ENCODE measurements at regions not wholly inside any gene's neighbourhood (a gene's known extent, or its start where the extent isn't known, plus 50 kb on each side); places are given as distances from the start of the nearest gene placed in this dataset.

DNA sequence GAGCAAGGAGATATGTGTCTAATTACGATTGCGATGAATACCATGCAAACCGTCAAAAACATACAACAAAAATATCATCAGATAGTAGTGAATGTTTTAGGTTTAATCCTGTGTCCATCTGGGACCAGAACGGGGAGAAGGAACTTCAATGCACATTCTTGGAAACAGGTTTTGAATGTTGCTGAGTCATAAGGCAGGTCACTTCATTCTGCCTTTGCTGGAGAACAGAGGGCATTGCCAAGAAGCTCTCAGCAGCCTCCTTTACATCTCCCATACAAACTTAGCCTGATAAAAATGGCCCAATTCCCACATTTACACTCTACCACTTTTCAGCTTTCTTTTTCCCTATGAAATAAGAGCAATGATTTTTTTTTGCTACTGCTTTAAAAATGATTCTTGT lies 78.0 kb upstream of the KCNJ6 start:
- no peak for ATAC-seq
- 62 to 75% (median 72%) methylated on average over 4 of the region's 4 CpGs for WGBS, 4 donors

DNA sequence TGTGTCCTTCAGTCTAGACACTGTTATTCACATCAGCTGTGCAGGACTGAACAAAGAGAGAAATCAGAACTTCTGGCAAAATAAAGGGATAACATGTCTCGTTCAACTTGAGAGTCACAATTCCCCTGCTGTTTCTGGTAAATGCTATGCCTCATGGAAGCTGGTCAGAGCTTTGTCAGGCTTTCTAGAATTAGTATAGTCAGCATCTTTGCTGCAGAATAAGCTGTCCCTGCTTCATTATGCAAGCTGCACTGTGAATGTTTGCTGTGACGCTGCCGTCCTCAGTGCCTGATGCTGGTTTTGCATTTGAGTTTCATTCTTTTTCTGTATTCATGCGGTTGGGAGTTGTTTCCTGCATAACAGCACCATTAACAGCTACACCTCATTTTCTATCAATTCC lies 96.4 kb upstream of the KCNJ6 start:
- ATAC-seq (no peak), DNase-seq (no peak)
- intact Hi-C loops (cut with DNase I): loop anchor here in 1 of 10 donors (10.0 kb wide), 1 partner anchor 808 kb away; no protein-coding TSS in a partner anchor
- Histone ChIP-seq H3K27ac (no peak overlapping the region), H3K36me3 (no peaks in the 10 kb centered on the region), H3K4me1 (no peaks in the 10 kb centered on the region), H3K9me3 (peaks cover 0 to 6% (median 0%) of the 10 kb centered on the region in 12 donors), H3K27me3 (no peaks in the 10 kb centered on the region), H3K4me3 (no peak overlapping the region)
- WGBS, 4 donors: 70 to 75% (median 72%) methylated on average over 4 of the region's 4 CpGs
- TF ChIP-seq, protein P1, sequence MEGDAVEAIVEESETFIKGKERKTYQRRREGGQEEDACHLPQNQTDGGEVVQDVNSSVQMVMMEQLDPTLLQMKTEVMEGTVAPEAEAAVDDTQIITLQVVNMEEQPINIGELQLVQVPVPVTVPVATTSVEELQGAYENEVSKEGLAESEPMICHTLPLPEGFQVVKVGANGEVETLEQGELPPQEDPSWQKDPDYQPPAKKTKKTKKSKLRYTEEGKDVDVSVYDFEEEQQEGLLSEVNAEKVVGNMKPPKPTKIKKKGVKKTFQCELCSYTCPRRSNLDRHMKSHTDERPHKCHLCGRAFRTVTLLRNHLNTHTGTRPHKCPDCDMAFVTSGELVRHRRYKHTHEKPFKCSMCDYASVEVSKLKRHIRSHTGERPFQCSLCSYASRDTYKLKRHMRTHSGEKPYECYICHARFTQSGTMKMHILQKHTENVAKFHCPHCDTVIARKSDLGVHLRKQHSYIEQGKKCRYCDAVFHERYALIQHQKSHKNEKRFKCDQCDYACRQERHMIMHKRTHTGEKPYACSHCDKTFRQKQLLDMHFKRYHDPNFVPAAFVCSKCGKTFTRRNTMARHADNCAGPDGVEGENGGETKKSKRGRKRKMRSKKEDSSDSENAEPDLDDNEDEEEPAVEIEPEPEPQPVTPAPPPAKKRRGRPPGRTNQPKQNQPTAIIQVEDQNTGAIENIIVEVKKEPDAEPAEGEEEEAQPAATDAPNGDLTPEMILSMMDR (IDR thresholded peaks at IDR 0.05): no peak
- TF ChIP-seq POLR2A (IDR thresholded peaks at IDR 0.05): no peak

More for the DNA sequence above, 78.0 kb upstream of the KCNJ6 start:
- TF ChIP-seq POLR2A (IDR thresholded peaks at IDR 0.05): no peak
- TF ChIP-seq, protein P1 (IDR thresholded peaks at IDR 0.05): no peak
- Histone ChIP-seq H3K4me1 (no peaks in the 10 kb centered on the region), H3K27me3 (peaks cover 0 to 3% (median 0%) of the 10 kb centered on the region in 9 donors), H3K4me3 (no peak overlapping the region), H3K36me3 (no peaks in the 10 kb centered on the region), H3K9me3 (no peaks in the 10 kb centered on the region), H3K27ac (no peak overlapping the region)
- DNase-seq: no peak
- intact Hi-C loops (cut with DNase I): no loop called here

DNA sequence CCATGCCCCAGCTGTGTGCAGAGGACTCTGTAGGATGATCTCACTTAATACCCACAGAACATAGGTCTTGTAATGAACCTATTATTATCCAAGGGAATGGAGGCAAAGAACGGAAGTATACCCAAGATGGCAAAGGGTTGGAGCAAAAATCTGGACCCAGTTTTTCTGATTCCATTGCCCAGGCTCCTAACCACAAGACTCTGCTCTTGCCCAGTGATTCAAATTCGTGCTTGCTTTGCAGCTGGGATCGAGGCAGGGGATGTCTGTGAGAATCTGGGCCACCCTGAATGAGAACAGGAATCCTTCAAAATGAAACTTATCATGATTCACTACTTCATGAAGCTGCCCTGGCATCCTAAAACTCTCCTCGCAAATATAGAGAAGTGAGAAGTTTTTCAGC lies 97.5 kb upstream of the KCNJ6 start:
- no peaks in the 10 kb centered on the region for H3K9me3 ChIP-seq
- 64 to 76% (median 69%) methylated on average over 4 of the region's 4 CpGs for WGBS, 4 donors
- intact Hi-C loops (cut with DNase I): loop anchor here in 1 of 10 donors (10.0 kb wide), 1 partner anchor 809 kb away; no protein-coding TSS in a partner anchor
- ATAC-seq (no peak), DNase-seq (no peak)
- H3K36me3 ChIP-seq: no peaks in the 10 kb centered on the region
- no peaks in the 10 kb centered on the region for H3K4me1 ChIP-seq
- no peak overlapping the region for H3K27ac ChIP-seq
- no peak overlapping the region for H3K4me3 ChIP-seq
- no peak for TF ChIP-seq POLR2A (IDR thresholded peaks at IDR 0.05)
- TF ChIP-seq, protein P1 (IDR thresholded peaks at IDR 0.05): no peak
- no peaks in the 10 kb centered on the region for H3K27me3 ChIP-seq

DNA sequence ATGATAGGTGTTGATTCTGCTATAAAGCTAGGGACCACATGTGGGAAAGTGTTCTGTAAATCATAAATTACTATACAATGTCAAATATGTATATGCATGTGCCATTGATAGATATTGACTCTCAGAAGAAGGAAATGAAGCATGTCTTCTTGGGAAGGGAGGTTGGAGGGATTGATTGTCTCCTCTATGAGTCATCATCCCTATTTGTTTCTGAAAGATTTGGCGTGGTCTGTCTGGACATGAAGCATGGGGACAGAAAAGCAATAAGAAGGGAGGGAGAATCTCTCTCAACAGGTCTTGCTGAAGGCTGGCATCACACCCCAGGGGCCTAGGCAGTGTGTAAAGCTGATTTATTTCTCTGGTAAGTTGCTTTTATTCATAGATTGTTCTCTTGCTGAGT lies 98.0 kb upstream of the KCNJ6 start:
- TF ChIP-seq, protein P1 (IDR thresholded peaks at IDR 0.05): no peak
- TF ChIP-seq POLR2A (IDR thresholded peaks at IDR 0.05): no peak
- intact Hi-C loops (cut with DNase I): loop anchor here in 1 of 10 donors (10.0 kb wide), 1 partner anchor 809 kb away; no protein-coding TSS in a partner anchor
- WGBS, 4 donors: 63 to 79% (median 73%) methylated on average over 1 of the region's 1 CpG

More for the DNA sequence above, 98.0 kb upstream of the KCNJ6 start:
- no peak for DNase-seq
- no peak for ATAC-seq
- Histone ChIP-seq H3K9me3 (no peaks in the 10 kb centered on the region), H3K4me3 (no peak overlapping the region), H3K27ac (no peak overlapping the region), H3K4me1 (no peaks in the 10 kb centered on the region), H3K27me3 (no peaks in the 10 kb centered on the region), H3K36me3 (no peaks in the 10 kb centered on the region)

Measured in heart left ventricle (tissue), 16 donors.